ENCODE measurements at regions not wholly inside any gene's neighbourhood (a gene's known extent, or its start where the extent isn't known, plus 50 kb on each side); places are given as distances from the start of the nearest gene placed in this dataset.

GRCh38 chr6:97621111-97621510, 338.1 kb upstream of the MMS22L start:
- DNase-seq: no peak

- DNase-seq: no peak
Measured at GRCh38 chr6:97626671-97627441, 343.8 kb upstream of the MMS22L start.

- DNase-seq: no peak
Measured at GRCh38 chr6:97629180-97629579, 346.2 kb upstream of the MMS22L start.

- DNase-seq: no peak
Measured at GRCh38 chr6:97630604-97631003, 347.6 kb upstream of the MMS22L start.

- DNase-seq: no peak
Measured at GRCh38 chr6:97632341-97632740, 349.3 kb upstream of the MMS22L start.

- no peak for DNase-seq
Measured at GRCh38 chr6:97639702-97640101, 356.7 kb upstream of the MMS22L start.

GRCh38 chr6:97644353-97644752, 361.3 kb upstream of the MMS22L start:
- DNase-seq: no peak

GRCh38 chr6:97645757-97646156, 362.7 kb upstream of the MMS22L start:
- DNase-seq: no peak

GRCh38 chr6:97653076-97653475, 370.1 kb upstream of the MMS22L start:
- no peak for DNase-seq

- DNase-seq: no peak
Measured at GRCh38 chr6:97653517-97653916, 370.5 kb upstream of the MMS22L start.

- no peak for DNase-seq
Measured at GRCh38 chr6:97654674-97655073, 371.7 kb upstream of the MMS22L start.

- no peak for DNase-seq
Measured at GRCh38 chr6:97656236-97656635, 373.2 kb upstream of the MMS22L start.

GRCh38 chr6:97656706-97657350, 373.8 kb upstream of the MMS22L start:
- DNase-seq: no peak

- DNase-seq: no peak
Measured at GRCh38 chr6:97658090-97658489, 375.1 kb upstream of the MMS22L start.

GRCh38 chr6:97663252-97663651, 380.2 kb upstream of the MMS22L start:
- DNase-seq: no peak

GRCh38 chr6:97665446-97665845, 382.4 kb upstream of the MMS22L start:
- no peak for DNase-seq

- no peak for DNase-seq
Measured at GRCh38 chr6:97666889-97667288, 383.9 kb upstream of the MMS22L start.

- no peak for DNase-seq
Measured at GRCh38 chr6:97668716-97669115, 385.7 kb upstream of the MMS22L start.

- no peak for DNase-seq
Measured at GRCh38 chr6:97669191-97670031, 386.4 kb upstream of the MMS22L start.

- DNase-seq: no peak
Measured at GRCh38 chr6:97674802-97675201, 391.8 kb upstream of the MMS22L start.

GRCh38 chr6:97677626-97678025, 394.6 kb upstream of the MMS22L start:
- DNase-seq: no peak

GRCh38 chr6:97687916-97688315, 404.9 kb upstream of the MMS22L start:
- no peak for DNase-seq

- no peak for DNase-seq
Measured at GRCh38 chr6:97689078-97689754, 406.2 kb upstream of the MMS22L start.

All from activated CD4-positive, CD25-positive, alpha-beta regulatory T cell treated with anti-CD3 and anti-CD28 coated beads, Interleukin-2, amount 50 U/mL, for 72 hours (primary cell).